Caco-2 (cell line): ENCODE measurements at regions not wholly inside any gene's neighbourhood (a gene's known extent, or its start where the extent isn't known, plus 50 kb on each side); places are given as distances from the start of the nearest gene placed in this dataset.

Experiments used
- BruUV-seq: library from RNA; stranded (reverse); fragments of 400-500 nt; replicated peaks from 2 replicates; lab custom pipeline; 2021; lab: Mats Ljungman, UMichigan
- CTCF ChIA-PET: fragments of 300-600 bp; sonication (Branson Sonifier 250); formaldehyde crosslinking; loops from one replicate; lab custom pipeline; 2022; ENCODE audit warnings: antibody characterized with exemption; lab: Charles Lee
- POLR2A ChIA-PET: fragments of 300-600 bp; sonication (Branson Sonifier 250); formaldehyde crosslinking; loops from one replicate; lab custom pipeline; 2022; ENCODE audit warnings: antibody characterized with exemption; lab: Charles Lee
- DNase-seq, 2 experiments: peaks; one replicate each; pipeline versions ENCODE4 v3.0.0 to v3.0.0-alpha.2; 2020 to 2022
- H3K27me3 ChIP-seq: replicated peaks from 2 replicates; pipeline ENCODE4 v1.6.0; 2011; ENCODE audit warnings: low read length; ENCODE audit not compliant: control insufficient read depth, insufficient read depth
- H3K36me3 ChIP-seq: 2 replicates; pipeline ENCODE4 v1.5.1; 2011; ENCODE audit warnings: low read length; ENCODE audit not compliant: control insufficient read depth, insufficient read depth
- H3K4me1 ChIP-seq: fragments of 250-450 bp; sonication (Bioruptor Pico); 2 replicates; pipeline ENCODE4 v1.5.1; 2020; ENCODE audit warnings: mild to moderate bottlenecking
- H3K4me3 ChIP-seq: 2 replicates; pipeline ENCODE4 v1.5.1; 2011; ENCODE audit warnings: low read depth, mild to moderate bottlenecking, control low read depth, low read length
- H3K9me3 ChIP-seq: fragments of 250-450 bp; sonication (Bioruptor Pico); 2 replicates; pipeline ENCODE4 v1.5.1; 2020; ENCODE audit warnings: mild to moderate bottlenecking, moderate library complexity
- H3K27ac Mint-ChIP-seq: one replicate; pipeline ENCODE4 v1.8.0; 2022; ENCODE audit warnings: mixed read lengths; ENCODE audit not compliant: unreplicated experiment
- H3K27me3 Mint-ChIP-seq: one replicate; pipeline ENCODE4 v1.8.0; 2022; ENCODE audit warnings: mixed read lengths; ENCODE audit not compliant: insufficient read depth, unreplicated experiment
- H3K36me3 Mint-ChIP-seq: one replicate; pipeline ENCODE4 v1.8.0; 2022; ENCODE audit warnings: mild to moderate bottlenecking, mixed read lengths; ENCODE audit not compliant: insufficient read depth, unreplicated experiment
- H3K4me1 Mint-ChIP-seq: one replicate; pipeline ENCODE4 v1.8.0; 2022; ENCODE audit warnings: low read depth, mixed read lengths; ENCODE audit not compliant: unreplicated experiment
- H3K4me3 Mint-ChIP-seq: one replicate; pipeline ENCODE4 v1.8.0; 2022; ENCODE audit warnings: mild to moderate bottlenecking, moderate library complexity, mixed read lengths; ENCODE audit not compliant: unreplicated experiment
- H3K9me3 Mint-ChIP-seq: one replicate; pipeline ENCODE4 v1.8.0; 2022; ENCODE audit warnings: mixed read lengths; ENCODE audit not compliant: unreplicated experiment
- intact Hi-C: fragments of 100-400 bp; cut with micrococcal nuclease; formaldehyde crosslinking; loops from one replicate; pipeline ENCODE4 v1.10.0; 2022; ENCODE audit not compliant: unreplicated experiment
- TF ChIP-seq, protein P1 (sequence below), 2 experiments: fragments of 200-600 bp in 1 of 2; IDR thresholded peaks; 1 replicate in 1 of 2; 2 replicates in 1 of 2; pipeline versions ENCODE4 v1.5.1 to v1.8.0; 2011 to 2022; ENCODE audit warnings: antibody characterized with exemption in 1 of 2, control low read depth in 1 of 2, inconsistent platforms in 1 of 2, low read depth in 1 of 2, low read length in 1 of 2, mild to moderate bottlenecking in 1 of 2, moderate library complexity in 1 of 2; ENCODE audit not compliant: insufficient read depth in 1 of 2, severe bottlenecking in 1 of 2, unreplicated experiment in 1 of 2

DNA sequence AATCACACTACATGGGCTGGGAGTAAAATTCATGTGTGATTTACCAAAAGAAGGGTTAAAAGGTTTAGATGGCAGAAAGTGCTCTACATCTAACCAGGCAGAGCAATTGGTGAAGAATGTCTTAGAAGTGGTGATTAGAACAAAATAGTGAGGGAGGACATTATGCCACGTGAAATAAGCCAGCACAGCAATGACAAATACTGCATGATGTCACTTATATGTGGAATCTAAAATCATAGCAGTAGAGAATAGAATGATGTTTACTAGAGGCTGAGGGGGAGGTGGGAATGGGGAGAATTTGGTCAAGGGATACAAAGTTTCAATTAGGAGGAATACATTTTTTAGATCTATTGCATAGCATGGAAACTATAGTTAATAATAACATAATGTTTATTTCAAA lies 253.3 kb downstream of the KCNS3 start:
- intact Hi-C loops, result no loop called here
- Histone ChIP-seq H3K27me3 (no peaks in the 10 kb centered on the region), H3K36me3 (no peaks in the 10 kb centered on the region), H3K4me1 (no peaks in the 10 kb centered on the region), H3K4me3 (no peak overlapping the region), H3K9me3 (no peaks in the 10 kb centered on the region)
- CTCF ChIA-PET, result no interaction called here
- no peak overlapping the region for H3K4me3 Mint-ChIP-seq
- TF ChIP-seq, protein P1, sequence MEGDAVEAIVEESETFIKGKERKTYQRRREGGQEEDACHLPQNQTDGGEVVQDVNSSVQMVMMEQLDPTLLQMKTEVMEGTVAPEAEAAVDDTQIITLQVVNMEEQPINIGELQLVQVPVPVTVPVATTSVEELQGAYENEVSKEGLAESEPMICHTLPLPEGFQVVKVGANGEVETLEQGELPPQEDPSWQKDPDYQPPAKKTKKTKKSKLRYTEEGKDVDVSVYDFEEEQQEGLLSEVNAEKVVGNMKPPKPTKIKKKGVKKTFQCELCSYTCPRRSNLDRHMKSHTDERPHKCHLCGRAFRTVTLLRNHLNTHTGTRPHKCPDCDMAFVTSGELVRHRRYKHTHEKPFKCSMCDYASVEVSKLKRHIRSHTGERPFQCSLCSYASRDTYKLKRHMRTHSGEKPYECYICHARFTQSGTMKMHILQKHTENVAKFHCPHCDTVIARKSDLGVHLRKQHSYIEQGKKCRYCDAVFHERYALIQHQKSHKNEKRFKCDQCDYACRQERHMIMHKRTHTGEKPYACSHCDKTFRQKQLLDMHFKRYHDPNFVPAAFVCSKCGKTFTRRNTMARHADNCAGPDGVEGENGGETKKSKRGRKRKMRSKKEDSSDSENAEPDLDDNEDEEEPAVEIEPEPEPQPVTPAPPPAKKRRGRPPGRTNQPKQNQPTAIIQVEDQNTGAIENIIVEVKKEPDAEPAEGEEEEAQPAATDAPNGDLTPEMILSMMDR (IDR thresholded peaks at IDR 0.05; ENCODE audit: insufficient read depth in 1 of 2, low read depth in 1 of 2, low read length in 1 of 2, severe bottlenecking in 1 of 2, unreplicated experiment in 1 of 2), result no peak
- H3K9me3 Mint-ChIP-seq, result no peaks in the 10 kb centered on the region
- peaks cover 14% of the 10 kb centered on the region for H3K27me3 Mint-ChIP-seq
- no peak overlapping the region for H3K27ac Mint-ChIP-seq
- no TSS peak for BruUV-seq
- POLR2A ChIA-PET, result no interaction called here
- no peaks in the 10 kb centered on the region for H3K4me1 Mint-ChIP-seq
- H3K36me3 Mint-ChIP-seq, result no peaks in the 10 kb centered on the region
- no peak for DNase-seq

DNA sequence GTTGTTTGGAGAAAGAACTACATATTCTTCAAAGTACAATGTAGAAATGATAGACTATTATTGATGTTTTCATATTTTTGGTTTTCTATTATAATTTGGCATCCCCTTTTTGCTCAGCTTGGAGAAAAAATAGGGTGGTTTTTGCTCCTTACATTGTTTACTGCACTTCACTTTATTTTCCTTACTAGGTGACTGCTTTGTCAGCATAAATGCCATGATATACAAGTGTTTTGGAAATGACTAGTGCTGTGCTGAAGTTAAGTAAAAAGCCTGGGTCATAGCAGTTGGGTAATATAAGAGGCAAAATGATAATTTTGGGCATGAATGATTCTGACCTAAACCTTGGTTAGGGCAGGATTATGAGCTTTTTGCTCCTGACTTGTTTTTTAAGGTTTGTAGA lies 250.9 kb downstream of the KCNS3 start:
- TF ChIP-seq, protein P1 (IDR thresholded peaks at IDR 0.05; ENCODE audit: insufficient read depth in 1 of 2, low read depth in 1 of 2, low read length in 1 of 2, severe bottlenecking in 1 of 2, unreplicated experiment in 1 of 2), result no peak
- Mint-ChIP-seq H3K9me3 (no peaks in the 10 kb centered on the region), H3K27ac (no peak overlapping the region), H3K27me3 (peaks cover 9% of the 10 kb centered on the region), H3K36me3 (no peaks in the 10 kb centered on the region), H3K4me1 (no peaks in the 10 kb centered on the region), H3K4me3 (no peak overlapping the region)
- Histone ChIP-seq H3K36me3 (no peaks in the 10 kb centered on the region), H3K4me1 (no peaks in the 10 kb centered on the region), H3K27me3 (no peaks in the 10 kb centered on the region), H3K9me3 (no peaks in the 10 kb centered on the region), H3K4me3 (no peak overlapping the region)
- intact Hi-C loops, result no loop called here
- ChIA-PET CTCF (no interaction called here), POLR2A (no interaction called here)
- DNase-seq, result no peak
- no TSS peak for BruUV-seq

DNA sequence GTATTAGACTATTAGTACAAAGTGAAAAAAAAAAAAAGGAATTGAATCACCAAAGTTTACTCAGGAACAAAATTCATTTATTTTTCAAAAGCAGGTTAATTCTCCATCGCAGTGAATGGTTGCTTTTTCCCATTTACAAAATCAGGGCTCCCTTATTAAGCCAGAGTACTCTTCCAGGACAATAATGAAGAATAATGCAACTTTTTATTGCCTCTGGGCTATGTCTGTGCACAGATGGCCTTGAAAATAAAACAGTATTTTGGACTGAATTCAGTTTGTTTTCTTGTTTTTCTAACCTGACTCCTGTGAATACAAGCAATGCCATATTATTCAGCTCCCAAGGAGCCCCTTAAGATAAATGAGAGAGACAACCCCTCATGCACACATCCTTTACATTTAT lies 246.8 kb downstream of the KCNS3 start:
- POLR2A ChIA-PET, result no interaction called here
- no TSS peak for BruUV-seq
- H3K4me3 ChIP-seq, result no peak overlapping the region
- TF ChIP-seq, protein P1 (IDR thresholded peaks at IDR 0.05; ENCODE audit: insufficient read depth in 1 of 2, low read depth in 1 of 2, low read length in 1 of 2, severe bottlenecking in 1 of 2, unreplicated experiment in 1 of 2), result no peak
- no peaks in the 10 kb centered on the region for H3K27me3 ChIP-seq
- Mint-ChIP-seq H3K9me3 (no peaks in the 10 kb centered on the region), H3K27me3 (peaks cover 19% of the 10 kb centered on the region), H3K27ac (no peak overlapping the region), H3K36me3 (no peaks in the 10 kb centered on the region), H3K4me3 (no peak overlapping the region), H3K4me1 (no peaks in the 10 kb centered on the region)
- H3K9me3 ChIP-seq, result no peaks in the 10 kb centered on the region
- CTCF ChIA-PET, result interaction anchor here (0.8 kb wide), 1 partner anchor 10 kb away, joined by 3 read pairs; no protein-coding TSS in a partner anchor
- intact Hi-C loops, result no loop called here
- DNase-seq, result no peak
- no peaks in the 10 kb centered on the region for H3K4me1 ChIP-seq
- H3K36me3 ChIP-seq, result no peaks in the 10 kb centered on the region
